Fibroblast of villous mesenchyme (primary cell): ENCODE measurements at regions not wholly inside any gene's neighbourhood (a gene's known extent, or its start where the extent isn't known, plus 50 kb on each side); places are given as distances from the start of the nearest gene placed in this dataset.
"Not testable (repeated sequence)": the region's sequence is repeated elsewhere in the genome, so short reads cannot be mapped to it uniquely, and the experiment has no call there.

ENCODE experiments used
- DNase-seq: peaks from one replicate; pipeline ENCODE4 v3.0.0-alpha.2; 2010; ENCODE audit warnings: low read depth
- H3K4me3 ChIP-seq: 2 replicates; pipeline ENCODE4 v1.5.1; 2011; ENCODE audit warnings: low read depth, mild to moderate bottlenecking, low read length
- CTCF ChIP-seq: IDR thresholded peaks from 2 replicates; pipeline ENCODE4 v1.5.1; 2012; ENCODE audit warnings: low read depth, mild to moderate bottlenecking, low read length; ENCODE audit not compliant: insufficient read depth

GRCh38 chr10:32199714-32200394 lies 143.6 kb upstream of the KIF5B start:
- no peak for DNase-seq
- no peak for TF ChIP-seq CTCF
- H3K4me3 ChIP-seq = no peak overlapping the region

DNA sequence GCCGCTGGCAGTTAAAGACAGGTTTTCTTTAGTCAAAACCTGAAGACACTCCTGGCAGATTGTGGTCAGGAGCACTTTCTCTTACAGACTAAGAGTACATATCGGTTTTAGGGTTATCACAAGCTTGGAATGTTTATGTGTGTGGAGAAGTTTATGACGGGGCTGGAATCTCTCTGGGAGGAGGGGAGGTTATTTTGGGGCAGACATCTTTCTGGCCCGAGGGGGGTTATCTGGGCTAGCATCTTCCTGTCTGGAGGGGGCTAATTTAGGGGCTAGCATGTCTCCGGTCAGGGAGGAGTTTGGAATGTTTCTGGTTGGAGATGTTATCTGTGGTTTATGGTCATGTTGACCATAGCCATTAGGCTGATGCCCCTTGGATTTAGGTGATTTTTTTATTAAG lies 141.2 kb upstream of the KIF5B start:
- peak; percentile 72 for DNase-seq
- no peak for TF ChIP-seq CTCF
- no peak overlapping the region for H3K4me3 ChIP-seq

DNA sequence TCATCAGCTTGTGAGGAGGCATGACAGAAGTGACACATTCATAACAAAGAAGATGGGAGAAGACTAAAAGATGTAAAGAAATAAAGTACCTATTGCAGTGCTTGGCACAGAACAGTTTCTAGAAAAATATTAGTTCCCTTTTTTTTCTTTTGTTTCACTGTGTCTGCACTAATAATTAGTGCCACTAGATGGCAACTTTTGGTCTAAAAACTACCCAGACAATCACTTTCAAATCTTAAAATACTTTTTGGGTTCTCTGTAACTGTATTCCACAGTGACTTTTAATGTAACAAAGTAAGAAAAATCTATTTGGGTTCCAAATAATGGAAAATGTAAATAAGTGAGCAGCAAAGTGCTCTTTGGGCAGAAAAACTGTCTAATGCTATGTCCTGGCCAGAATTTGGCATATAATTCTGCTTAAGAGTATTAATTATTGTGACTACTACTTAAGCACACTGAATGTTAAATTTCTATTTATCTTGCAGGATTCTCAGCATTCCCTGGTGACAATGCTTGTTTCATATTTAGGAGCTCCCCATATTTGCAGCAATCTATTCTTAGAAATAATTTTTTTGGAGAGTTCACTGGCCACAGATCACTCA lies 134.8 kb upstream of the KIF5B start:
- DNase-seq = peak; percentile 49
- TF ChIP-seq CTCF = peak; percentile 73
- H3K4me3 ChIP-seq = no peak overlapping the region

DNA sequence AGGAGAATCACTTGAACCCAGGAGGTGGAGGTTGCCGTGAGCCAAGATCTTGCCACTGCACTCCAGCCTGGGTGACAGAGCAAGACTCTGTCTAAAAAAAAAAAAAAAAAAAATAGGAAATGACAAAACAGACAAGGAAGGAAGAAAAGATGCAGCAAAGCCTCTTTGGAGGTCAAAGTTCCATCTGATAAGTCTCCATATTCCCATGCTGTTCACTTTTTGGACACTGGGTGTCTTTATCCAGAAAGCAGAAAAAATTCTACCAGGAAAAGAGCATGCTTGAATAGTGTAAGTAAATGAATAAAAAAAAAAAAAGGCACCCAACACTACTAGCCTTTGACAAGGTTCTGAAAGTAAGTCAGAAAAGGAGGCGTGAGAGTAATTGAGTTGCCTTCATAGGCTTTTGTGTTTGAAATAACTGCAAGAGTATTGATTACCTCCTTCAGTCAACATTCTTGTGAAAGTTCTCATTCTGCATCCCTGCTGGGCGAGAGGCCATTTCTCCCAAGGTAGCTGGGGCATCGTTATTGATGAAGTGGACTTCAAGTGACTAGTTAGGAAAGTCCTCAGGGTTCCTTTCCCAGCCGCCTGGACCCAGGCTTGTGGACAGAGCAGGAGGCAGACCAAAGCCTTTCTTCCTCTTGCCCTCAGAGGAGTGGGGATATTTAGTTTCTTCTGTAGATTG lies 133.3 kb upstream of the KIF5B start:
- peak; percentile 39 for DNase-seq
- TF ChIP-seq CTCF = peak; percentile 35
- H3K4me3 ChIP-seq = no peak overlapping the region

- H3K4me3 ChIP-seq, DNase-seq: not testable (repeated sequence)
These were observed 132.4 kb upstream of the KIF5B start for GRCh38 chr10:32188601-32189000.

DNA sequence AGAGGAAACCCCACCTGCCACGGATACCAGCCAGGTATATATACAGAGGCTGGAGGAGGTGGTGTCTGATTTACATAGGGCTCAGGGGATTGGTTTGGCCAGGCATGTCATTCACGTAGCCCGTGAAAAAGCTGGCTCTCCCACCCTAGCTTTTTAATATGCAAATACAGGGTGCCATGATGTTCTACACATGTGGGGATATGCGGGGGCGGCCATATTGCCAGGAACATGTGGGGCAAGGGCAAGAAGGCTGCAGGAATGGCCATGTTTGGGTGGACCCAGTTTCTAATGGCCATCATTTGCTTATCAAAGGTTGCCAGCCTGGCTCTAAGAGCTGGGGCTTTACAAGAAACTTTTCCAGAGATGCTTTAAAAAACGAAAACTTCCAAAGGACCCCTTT lies 131.5 kb upstream of the KIF5B start:
- no peak overlapping the region for H3K4me3 ChIP-seq
- no peak for TF ChIP-seq CTCF
- DNase-seq = no peak

- DNase-seq, H3K4me3 ChIP-seq: not testable (repeated sequence)
These were observed 127.4 kb upstream of the KIF5B start for GRCh38 chr10:32183652-32184051.

DNA sequence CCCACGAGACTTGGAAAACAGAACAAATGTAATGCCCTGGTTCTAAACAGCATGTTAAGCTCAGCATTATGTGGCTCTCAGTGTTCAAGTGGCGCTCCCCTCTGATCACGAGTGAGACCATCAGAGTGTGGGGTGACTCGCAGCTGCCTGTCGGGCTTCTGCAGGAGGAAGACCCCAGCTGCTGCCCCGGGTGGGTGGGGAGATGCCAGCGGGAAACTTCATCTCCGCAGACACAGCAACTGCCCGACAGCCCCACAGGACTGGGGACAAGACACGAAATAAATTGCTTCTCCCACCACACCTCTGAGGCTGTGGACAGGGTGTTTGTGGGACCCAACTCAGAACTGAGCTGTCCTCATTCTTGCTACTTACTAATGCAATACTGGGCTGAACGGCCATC lies 126.3 kb upstream of the KIF5B start:
- DNase-seq = no peak
- no peak for TF ChIP-seq CTCF
- H3K4me3 ChIP-seq = no peak overlapping the region
